ENCODE measurements at regions not wholly inside any gene's neighbourhood (a gene's known extent, or its start where the extent isn't known, plus 50 kb on each side); places are given as distances from the start of the nearest gene placed in this dataset.

GRCh38 chr2:120480903-120481445, 135.0 kb downstream of the INHBB start:
- no peak for TF ChIP-seq POLR2A (IDR thresholded peaks at IDR 0.05)
- no peak for TF ChIP-seq POLR2AphosphoS5 (IDR thresholded peaks at IDR 0.05; ENCODE audit: insufficient read depth in 1 of 2, low read depth in 1 of 2)

All from vagina (tissue), 2 donors.